Ovary (tissue), 3 donors: ENCODE measurements at regions not wholly inside any gene's neighbourhood (a gene's known extent, or its start where the extent isn't known, plus 50 kb on each side); places are given as distances from the start of the nearest gene placed in this dataset.

ENCODE experiments used
- POLR2A ChIP-seq: fragments of 450-650 bp; IDR thresholded peaks from one replicate; pipeline ENCODE4 v1.6.1; 2017; ENCODE audit warnings: antibody characterized with exemption, mild to moderate bottlenecking, moderate library complexity
- TF ChIP-seq, protein P1 (sequence below), 3 donors: fragments of 450-650 bp in 2 of 3; fragments of 200-600 bp in 1 of 3; IDR thresholded peaks; one replicate each; pipeline versions ENCODE4 v1.5.1 to v1.8.0; 2016 to 2022; ENCODE audit warnings: antibody characterized with exemption in 3 of 3, mild to moderate bottlenecking in 1 of 3
- donor health status: DM: no; HTN: no; CAD: no.

DNA sequence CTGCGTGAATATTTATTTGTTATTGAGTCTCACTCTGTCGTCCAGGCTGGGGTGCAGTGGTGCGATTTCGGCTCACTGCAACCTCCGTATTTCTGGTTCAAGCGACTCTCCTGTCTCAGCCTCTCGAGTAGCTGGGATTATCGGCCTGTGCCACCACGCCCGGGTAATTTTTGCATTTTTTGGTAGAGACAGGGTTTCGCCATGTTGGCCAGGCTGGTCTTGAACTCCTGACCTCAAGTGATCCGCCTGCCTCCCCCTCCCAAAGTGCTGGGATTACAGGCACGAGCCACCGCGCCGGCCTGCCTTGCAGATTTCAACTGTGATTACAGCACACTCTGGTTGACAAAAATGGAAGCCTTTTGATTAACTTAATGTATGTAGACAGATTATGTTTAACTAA lies 730.0 kb upstream of the VSTM2A start:
- TF ChIP-seq, protein P1, sequence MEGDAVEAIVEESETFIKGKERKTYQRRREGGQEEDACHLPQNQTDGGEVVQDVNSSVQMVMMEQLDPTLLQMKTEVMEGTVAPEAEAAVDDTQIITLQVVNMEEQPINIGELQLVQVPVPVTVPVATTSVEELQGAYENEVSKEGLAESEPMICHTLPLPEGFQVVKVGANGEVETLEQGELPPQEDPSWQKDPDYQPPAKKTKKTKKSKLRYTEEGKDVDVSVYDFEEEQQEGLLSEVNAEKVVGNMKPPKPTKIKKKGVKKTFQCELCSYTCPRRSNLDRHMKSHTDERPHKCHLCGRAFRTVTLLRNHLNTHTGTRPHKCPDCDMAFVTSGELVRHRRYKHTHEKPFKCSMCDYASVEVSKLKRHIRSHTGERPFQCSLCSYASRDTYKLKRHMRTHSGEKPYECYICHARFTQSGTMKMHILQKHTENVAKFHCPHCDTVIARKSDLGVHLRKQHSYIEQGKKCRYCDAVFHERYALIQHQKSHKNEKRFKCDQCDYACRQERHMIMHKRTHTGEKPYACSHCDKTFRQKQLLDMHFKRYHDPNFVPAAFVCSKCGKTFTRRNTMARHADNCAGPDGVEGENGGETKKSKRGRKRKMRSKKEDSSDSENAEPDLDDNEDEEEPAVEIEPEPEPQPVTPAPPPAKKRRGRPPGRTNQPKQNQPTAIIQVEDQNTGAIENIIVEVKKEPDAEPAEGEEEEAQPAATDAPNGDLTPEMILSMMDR (IDR thresholded peaks at IDR 0.05): no peak
- no peak for TF ChIP-seq POLR2A
